OCI-LY7 (cell line): ENCODE measurements at regions not wholly inside any gene's neighbourhood (a gene's known extent, or its start where the extent isn't known, plus 50 kb on each side); places are given as distances from the start of the nearest gene placed in this dataset.

Source experiments
- BruUV-seq: library from RNA; stranded (reverse); fragments of 400-500 nt; replicated peaks from 2 replicates; lab custom pipeline; 2021; lab: Mats Ljungman, UMichigan
- CTCF ChIA-PET: fragments of 300-600 bp; sonication (Branson Sonifier 250); formaldehyde crosslinking; loops from one replicate; lab custom pipeline; 2022; ENCODE audit warnings: antibody characterized with exemption; ENCODE audit not compliant: unreplicated experiment; lab: Charles Lee
- POLR2A ChIA-PET: fragments of 300-600 bp; sonication (Branson Sonifier 250); formaldehyde crosslinking; loops from one replicate; lab custom pipeline; 2022; ENCODE audit warnings: antibody characterized with exemption; lab: Charles Lee
- DNase-seq: peaks from one replicate; pipeline ENCODE4 v3.0.0-alpha.2; 2015; ENCODE audit warnings: low spot score
- H2AFZ ChIP-seq: fragments of 200-600 bp; sonication (generic), shearing (Covaris generic); 2 replicates; pipeline ENCODE4 v1.6.1; 2014; ENCODE audit warnings: mild to moderate bottlenecking, antibody characterized with exemption, low read length, moderate library complexity
- H3K27ac ChIP-seq: fragments of 200-600 bp; sonication (generic); 2 replicates; pipeline ENCODE4 v1.5.1; 2014; ENCODE audit warnings: mixed run types, low read depth, mild to moderate bottlenecking, moderate library complexity, low read length, inconsistent platforms; ENCODE audit not compliant: poor library complexity, severe bottlenecking
- H3K36me3 ChIP-seq: fragments of 200-600 bp; sonication (generic); 2 replicates; pipeline ENCODE4 v1.6.1; 2014; ENCODE audit warnings: mild to moderate bottlenecking, antibody characterized with exemption, low read length, moderate library complexity, mixed read lengths; ENCODE audit not compliant: insufficient read depth
- H3K4me1 ChIP-seq: fragments of 200-600 bp; sonication (generic); 2 replicates; pipeline ENCODE4 v1.5.1; 2014; ENCODE audit warnings: mild to moderate bottlenecking, low read length; ENCODE audit not compliant: insufficient read depth, poor library complexity, severe bottlenecking
- H3K4me2 ChIP-seq: fragments of 200-600 bp; sonication (generic); 2 replicates; pipeline ENCODE4 v1.6.1; 2014; ENCODE audit warnings: mild to moderate bottlenecking, low read length
- H3K4me3 ChIP-seq: fragments of 200-600 bp; sonication (generic); 2 replicates; pipeline ENCODE4 v1.5.1; 2014; ENCODE audit warnings: mild to moderate bottlenecking, low read depth, low read length; ENCODE audit not compliant: poor library complexity, severe bottlenecking
- H3K79me2 ChIP-seq: fragments of 200-600 bp; sonication (generic); 2 replicates; pipeline ENCODE4 v1.6.1; 2016; ENCODE audit warnings: low read depth, mild to moderate bottlenecking, low read length, moderate library complexity, mixed read lengths; ENCODE audit not compliant: insufficient read depth
- H3K9me2 ChIP-seq: fragments of 200-600 bp; sonication (generic); 2 replicates; pipeline ENCODE4 v1.6.1; 2016; ENCODE audit warnings: mild to moderate bottlenecking, low read length, mixed read lengths; ENCODE audit not compliant: insufficient read depth
- H3K9me3 ChIP-seq: fragments of 200-600 bp; sonication (generic); 2 replicates; pipeline ENCODE4 v1.6.1; 2014; ENCODE audit warnings: mild to moderate bottlenecking, mixed run types, low read length, mixed read lengths
- H4K20me1 ChIP-seq: fragments of 200-600 bp; sonication (generic); 2 replicates; pipeline ENCODE4 v1.6.1; 2014; ENCODE audit warnings: mild to moderate bottlenecking, antibody characterized with exemption, low read length, moderate library complexity, mixed read lengths; ENCODE audit not compliant: insufficient read depth
- CTCF ChIP-seq: fragments of 200-600 bp; sonication (generic); conservative IDR thresholded peaks from 2 replicates; pipeline ENCODE4 v1.5.1; 2014; ENCODE audit warnings: mild to moderate bottlenecking, antibody characterized with exemption, low read length, moderate library complexity, mixed read lengths
- EZH2phosphoT487 ChIP-seq: fragments of 200-600 bp; sonication (generic); IDR thresholded peaks from 2 replicates; pipeline ENCODE4 v1.6.1; 2018; ENCODE audit warnings: low read depth, borderline replicate concordance, mild to moderate bottlenecking, mixed run types, antibody characterized with exemption, low read length, moderate library complexity, mixed read lengths
- intact Hi-C: fragments of 100-400 bp; cut with micrococcal nuclease; formaldehyde crosslinking; loops from one replicate; pipeline ENCODE4 v1.10.0; 2022; ENCODE audit not compliant: unreplicated experiment

- Histone ChIP-seq H3K4me2 (no peak overlapping the region), H3K4me1 (peaks cover 13% of the 10 kb centered on the region), H3K27ac (no peak overlapping the region), H3K4me3 (no peak overlapping the region), H3K9me3 (no peaks in the 10 kb centered on the region), H3K36me3 (no peaks in the 10 kb centered on the region; the same call in 1 of the 2 replicates), H2AFZ (peak overlapping the region; percentile 20; the same call in 1 of the 2 replicates), H3K79me2 (no peaks in the 10 kb centered on the region), H3K9me2 (no peaks in the 10 kb centered on the region), H4K20me1 (no peaks in the 10 kb centered on the region)
- TF ChIP-seq CTCF (no peak), EZH2phosphoT487 (no peak)
- no TSS peak for BruUV-seq
- intact Hi-C loops, result no loop called here
- CTCF ChIA-PET, result no interaction called here
- POLR2A ChIA-PET, result no interaction called here
- no peak for DNase-seq
Observed at GRCh38 chr2:128768041-128768440, 449.4 kb upstream of the HS6ST1 start.

GRCh38 chr2:128769457-128770142 is 450.9 kb upstream of the HS6ST1 start:
- ChIA-PET CTCF (no interaction called here), POLR2A (no interaction called here)
- Histone ChIP-seq H3K9me2 (no peaks in the 10 kb centered on the region), H4K20me1 (no peaks in the 10 kb centered on the region), H3K79me2 (no peaks in the 10 kb centered on the region), H3K4me1 (peaks cover 13% of the 10 kb centered on the region), H3K9me3 (no peaks in the 10 kb centered on the region), H3K27ac (no peak overlapping the region), H2AFZ (no peak overlapping the region), H3K4me3 (no peak overlapping the region), H3K36me3 (no peaks in the 10 kb centered on the region), H3K4me2 (no peak overlapping the region)
- no peak for DNase-seq
- TF ChIP-seq EZH2phosphoT487, result no peak
- TF ChIP-seq CTCF, result no peak
- BruUV-seq, result no TSS peak
- intact Hi-C loops, result no loop called here
